Islet precursor cell (in vitro differentiated cells): ENCODE measurements at regions not wholly inside any gene's neighbourhood (a gene's known extent, or its start where the extent isn't known, plus 50 kb on each side); places are given as distances from the start of the nearest gene placed in this dataset.
A peak's percentile ranks its signal among the peaks of the same experiment; 100 is the strongest.

Source experiments
- DNase-seq: peaks from one replicate; pipeline ENCODE4 v3.0.0-alpha.2; 2018

- no peak for DNase-seq
Observed at GRCh38 chr1:191609305-191609704, 549.0 kb upstream of the RGS18 start.

- DNase-seq = no peak
Observed at GRCh38 chr1:191615101-191615821, 543.0 kb upstream of the RGS18 start.

GRCh38 chr1:191618181-191618580 lies 540.1 kb upstream of the RGS18 start:
- no peak for DNase-seq

GRCh38 chr1:191620883-191621282 lies 537.4 kb upstream of the RGS18 start:
- DNase-seq = no peak

- DNase-seq = no peak
Observed at GRCh38 chr1:191624044-191624443, 534.2 kb upstream of the RGS18 start.

- DNase-seq = peak; percentile 54
Observed at GRCh38 chr1:191629836-191630235, 528.4 kb upstream of the RGS18 start.

GRCh38 chr1:191634801-191635508 lies 523.3 kb upstream of the RGS18 start:
- no peak for DNase-seq

- DNase-seq = no peak
Observed at GRCh38 chr1:191636345-191636744, 521.9 kb upstream of the RGS18 start.

- no peak for DNase-seq
Observed at GRCh38 chr1:191641420-191642260, 516.6 kb upstream of the RGS18 start.

GRCh38 chr1:191643060-191643459 lies 515.2 kb upstream of the RGS18 start:
- DNase-seq = no peak

- no peak for DNase-seq
Observed at GRCh38 chr1:191648939-191649338, 509.3 kb upstream of the RGS18 start.

- DNase-seq = no peak
Observed at GRCh38 chr1:191662051-191662450, 496.2 kb upstream of the RGS18 start.

- no peak for DNase-seq
Observed at GRCh38 chr1:191662746-191663145, 495.5 kb upstream of the RGS18 start.

- DNase-seq = no peak
Observed at GRCh38 chr1:191668525-191668924, 489.7 kb upstream of the RGS18 start.

- DNase-seq = no peak
Observed at GRCh38 chr1:191669629-191670028, 488.6 kb upstream of the RGS18 start.

- DNase-seq = no peak
Observed at GRCh38 chr1:191671236-191671635, 487.0 kb upstream of the RGS18 start.

- DNase-seq = no peak
Observed at GRCh38 chr1:191674626-191675179, 483.6 kb upstream of the RGS18 start.

GRCh38 chr1:191675856-191676783 lies 482.1 kb upstream of the RGS18 start:
- no peak for DNase-seq

GRCh38 chr1:191685669-191686068 lies 472.6 kb upstream of the RGS18 start:
- no peak for DNase-seq

GRCh38 chr1:191687721-191688120 lies 470.5 kb upstream of the RGS18 start:
- no peak for DNase-seq

GRCh38 chr1:191690931-191691330 lies 467.3 kb upstream of the RGS18 start:
- DNase-seq = no peak

- no peak for DNase-seq
Observed at GRCh38 chr1:191693797-191694196, 464.5 kb upstream of the RGS18 start.
